Muscle layer of duodenum (tissue), 2 donors: ENCODE measurements at regions not wholly inside any gene's neighbourhood (a gene's known extent, or its start where the extent isn't known, plus 50 kb on each side); places are given as distances from the start of the nearest gene placed in this dataset.
"Not testable (repeated sequence)": the region's sequence is repeated elsewhere in the genome, so short reads cannot be mapped to it uniquely, and the experiment has no call there.

Experiments used
- H3K27ac ChIP-seq: one replicate; pipeline ENCODE4 v1.7.0; 2013; ENCODE audit warnings: mild to moderate bottlenecking, low read length
- H3K27me3 ChIP-seq: one replicate; pipeline ENCODE4 v1.7.0; 2013; ENCODE audit warnings: low read depth, mild to moderate bottlenecking, control low read depth, low read length
- H3K36me3 ChIP-seq, 2 donors: one replicate each; pipeline ENCODE4 v1.7.0; 2013; ENCODE audit warnings: low read length in 2 of 2, control low read depth in 1 of 2, mild to moderate bottlenecking in 1 of 2; ENCODE audit not compliant: insufficient read depth in 2 of 2, control insufficient read depth in 1 of 2
- H3K4me1 ChIP-seq, 2 donors: one replicate each; pipeline ENCODE4 v1.7.0; 2013; ENCODE audit warnings: low read length in 2 of 2, mild to moderate bottlenecking in 2 of 2, control low read depth in 1 of 2, moderate library complexity in 1 of 2; ENCODE audit not compliant: insufficient read depth in 2 of 2, control insufficient read depth in 1 of 2
- H3K4me3 ChIP-seq, 2 donors: one replicate each; pipeline ENCODE4 v1.7.0; 2013; ENCODE audit warnings: low read length in 2 of 2, low read depth in 1 of 2, mild to moderate bottlenecking in 1 of 2
- H3K9me3 ChIP-seq, 2 donors: one replicate each; pipeline ENCODE4 v1.7.0; 2013; ENCODE audit warnings: low read length in 2 of 2, control low read depth in 1 of 2, mild to moderate bottlenecking in 1 of 2; ENCODE audit not compliant: control insufficient read depth in 1 of 2
- donor health status: healthy.

GRCh38 chr4:81668328-81668727 lies 196.6 kb upstream of the RASGEF1B start:
- not testable (repeated sequence) for H3K36me3 ChIP-seq, H3K4me1 ChIP-seq, H3K9me3 ChIP-seq, H3K27me3 ChIP-seq, H3K27ac ChIP-seq, H3K4me3 ChIP-seq

- no peak overlapping the region for H3K27ac ChIP-seq
- H3K9me3 ChIP-seq, result no peaks in the 10 kb centered on the region
Measured at GRCh38 chr4:81667539-81667938, 195.8 kb upstream of the RASGEF1B start.

DNA sequence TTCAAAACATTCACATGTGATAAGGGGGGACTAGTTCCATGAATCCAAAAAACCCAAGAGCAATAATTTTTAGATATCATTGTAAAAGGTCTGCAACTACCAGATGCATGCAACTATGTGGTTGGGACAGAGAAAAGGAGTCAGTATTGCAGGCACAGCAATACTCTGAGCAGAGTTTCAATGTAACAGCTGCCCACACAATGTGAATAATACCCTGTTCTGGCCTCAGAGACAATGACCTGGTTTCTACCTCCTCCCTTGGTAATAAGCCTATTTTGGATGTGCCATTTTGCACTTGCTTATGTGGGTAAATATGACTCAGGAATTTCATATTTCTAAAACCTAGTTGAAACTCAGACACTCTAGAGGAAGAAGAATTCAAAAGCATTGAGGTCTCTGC lies 194.8 kb upstream of the RASGEF1B start:
- Histone ChIP-seq H3K27me3 (no peaks in the 10 kb centered on the region), H3K27ac (no peak overlapping the region), H3K4me3 (no peak overlapping the region), H3K9me3 (no peaks in the 10 kb centered on the region), H3K4me1 (no peaks in the 10 kb centered on the region), H3K36me3 (no peaks in the 10 kb centered on the region)

More at GRCh38 chr4:81667539-81667938, 195.8 kb upstream of the RASGEF1B start:
- no peaks in the 10 kb centered on the region for H3K4me1 ChIP-seq
- H3K36me3 ChIP-seq, result no peaks in the 10 kb centered on the region
- no peak overlapping the region for H3K4me3 ChIP-seq
- H3K27me3 ChIP-seq, result no peaks in the 10 kb centered on the region

DNA sequence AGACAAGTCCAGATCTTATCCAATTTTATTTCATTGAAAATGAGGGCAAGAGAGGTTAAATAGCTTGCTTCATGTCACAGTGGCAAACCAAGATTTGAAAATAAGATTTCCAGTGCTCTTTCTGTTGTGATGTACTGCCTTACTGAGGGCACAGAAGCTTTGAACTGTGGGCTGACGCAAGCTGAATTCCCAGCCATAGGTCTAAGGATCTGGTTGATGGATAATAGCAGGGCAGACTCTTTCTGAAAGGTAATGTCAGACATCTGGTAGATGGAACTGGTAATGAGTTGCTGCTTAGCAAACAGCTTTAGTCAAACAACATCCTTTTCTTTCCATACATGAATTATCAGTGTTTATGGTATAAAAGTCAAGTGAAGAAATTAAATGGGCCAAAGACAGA lies 193.9 kb upstream of the RASGEF1B start:
- H3K4me1 ChIP-seq, result no peaks in the 10 kb centered on the region
- H3K27me3 ChIP-seq, result no peaks in the 10 kb centered on the region
- no peak overlapping the region for H3K4me3 ChIP-seq
- no peak overlapping the region for H3K27ac ChIP-seq
- no peaks in the 10 kb centered on the region for H3K9me3 ChIP-seq
- no peaks in the 10 kb centered on the region for H3K36me3 ChIP-seq

DNA sequence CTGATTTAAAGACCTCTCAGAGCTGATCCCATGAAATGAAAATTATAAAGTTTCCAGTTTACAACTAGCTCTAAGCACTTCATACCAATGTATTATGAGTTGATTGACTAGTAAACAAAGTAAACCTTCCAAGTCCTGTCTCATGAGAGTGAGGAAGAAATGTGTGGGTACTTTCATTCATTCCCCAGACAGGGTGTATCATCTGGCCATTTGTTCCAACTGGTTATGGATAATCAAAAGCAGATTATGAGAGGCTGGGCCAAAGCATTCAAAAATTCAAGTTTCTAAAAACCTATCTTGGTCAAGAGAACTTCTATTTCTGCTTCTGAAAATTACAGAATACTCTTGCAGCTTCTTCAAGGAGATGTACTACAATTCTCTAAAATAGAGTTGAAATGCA lies 193.3 kb upstream of the RASGEF1B start:
- no peaks in the 10 kb centered on the region for H3K4me1 ChIP-seq
- no peaks in the 10 kb centered on the region for H3K36me3 ChIP-seq
- H3K27me3 ChIP-seq, result no peaks in the 10 kb centered on the region
- H3K4me3 ChIP-seq, result no peak overlapping the region
- no peaks in the 10 kb centered on the region for H3K9me3 ChIP-seq
- H3K27ac ChIP-seq, result no peak overlapping the region

GRCh38 chr4:81664079-81664478 lies 192.4 kb upstream of the RASGEF1B start:
- no peaks in the 10 kb centered on the region for H3K36me3 ChIP-seq
- no peak overlapping the region for H3K4me3 ChIP-seq
- H3K4me1 ChIP-seq, result no peaks in the 10 kb centered on the region
- H3K9me3 ChIP-seq, result no peaks in the 10 kb centered on the region
- no peaks in the 10 kb centered on the region for H3K27me3 ChIP-seq
- no peak overlapping the region for H3K27ac ChIP-seq

- H3K27ac ChIP-seq, result no peak overlapping the region
- no peaks in the 10 kb centered on the region for H3K27me3 ChIP-seq
- no peaks in the 10 kb centered on the region for H3K9me3 ChIP-seq
- no peaks in the 10 kb centered on the region for H3K4me1 ChIP-seq
- no peaks in the 10 kb centered on the region for H3K36me3 ChIP-seq
- no peak overlapping the region for H3K4me3 ChIP-seq
Measured at GRCh38 chr4:81663368-81663767, 191.7 kb upstream of the RASGEF1B start.

DNA sequence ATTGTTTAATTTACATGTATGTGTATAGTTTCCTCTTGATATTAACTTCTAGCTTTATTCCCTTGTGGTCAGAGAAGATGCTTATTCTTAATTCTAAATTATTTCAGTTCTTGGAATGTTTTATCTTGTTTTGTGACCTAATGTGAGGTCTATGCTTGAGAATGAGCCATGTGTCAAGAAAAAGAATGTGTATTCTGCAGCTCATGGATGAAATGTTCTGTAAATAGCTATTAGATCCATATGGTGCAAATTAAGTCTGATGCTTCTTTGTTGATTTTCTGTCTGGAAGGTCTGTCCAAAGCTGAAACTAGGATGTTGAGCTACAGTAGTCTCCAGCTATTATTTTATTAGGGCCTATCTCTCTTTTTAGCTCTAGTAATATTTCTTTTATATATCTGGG lies 187.3 kb upstream of the RASGEF1B start:
- Histone ChIP-seq H3K9me3 (no peaks in the 10 kb centered on the region), H3K27me3 (no peaks in the 10 kb centered on the region), H3K4me3 (no peak overlapping the region), H3K27ac (no peak overlapping the region), H3K4me1 (no peaks in the 10 kb centered on the region), H3K36me3 (no peaks in the 10 kb centered on the region)

DNA sequence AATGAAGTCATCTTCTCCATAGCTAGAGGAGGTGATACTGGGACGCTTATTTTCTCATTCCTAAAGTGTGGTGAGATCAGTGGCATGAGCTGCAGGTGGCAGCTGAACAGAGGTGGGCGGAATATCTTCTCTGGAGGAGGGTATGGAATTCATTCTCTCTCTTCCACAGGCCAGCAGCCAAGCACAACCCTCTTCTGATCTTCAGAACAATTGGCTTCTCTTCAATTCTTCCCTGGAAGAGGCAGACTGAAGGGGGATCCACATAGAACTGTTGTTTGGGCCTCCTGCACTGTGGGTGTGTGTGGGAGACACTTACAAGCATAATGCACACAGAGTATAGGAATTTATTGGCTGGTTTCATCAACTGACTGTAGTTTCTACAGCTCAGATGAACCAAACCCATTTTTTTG lies 180.4 kb upstream of the RASGEF1B start:
- no peaks in the 10 kb centered on the region for H3K36me3 ChIP-seq
- H3K9me3 ChIP-seq, result no peaks in the 10 kb centered on the region
- no peak overlapping the region for H3K27ac ChIP-seq
- no peak overlapping the region for H3K4me3 ChIP-seq
- H3K4me1 ChIP-seq, result no peaks in the 10 kb centered on the region
- H3K27me3 ChIP-seq, result no peaks in the 10 kb centered on the region

DNA sequence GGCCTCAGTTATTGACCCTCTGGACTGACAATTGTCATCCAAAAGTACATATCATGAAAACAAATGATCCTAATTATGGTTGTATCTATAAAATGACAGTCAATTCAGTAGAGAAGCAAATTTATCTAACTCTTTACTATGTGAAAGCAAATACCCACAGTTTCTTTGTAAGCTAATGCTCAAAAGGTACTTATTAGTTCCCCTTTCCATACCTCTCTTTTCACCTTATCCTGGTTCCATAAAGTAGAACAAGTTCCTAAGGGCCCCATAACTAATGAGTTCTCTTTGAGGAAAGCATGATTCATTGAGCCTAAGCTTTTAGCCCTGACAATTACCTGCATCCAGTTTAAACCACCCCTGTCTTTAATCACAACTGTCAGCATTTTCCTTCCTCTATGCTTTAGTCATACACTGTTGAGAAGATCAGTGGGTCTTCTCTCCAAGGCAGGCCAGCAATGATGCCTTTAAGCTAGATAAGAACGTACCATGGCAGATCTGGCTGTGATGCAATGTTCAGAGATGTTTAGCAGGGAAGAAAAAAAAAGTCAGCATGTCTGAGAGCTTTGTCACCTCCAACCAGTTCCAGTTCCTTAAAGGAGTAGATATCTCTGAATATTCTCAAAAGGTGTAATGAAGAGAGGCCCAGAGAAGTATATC lies 179.7 kb upstream of the RASGEF1B start:
- Histone ChIP-seq H3K4me3 (no peak overlapping the region), H3K9me3 (no peaks in the 10 kb centered on the region), H3K36me3 (no peaks in the 10 kb centered on the region), H3K27ac (no peak overlapping the region), H3K27me3 (no peaks in the 10 kb centered on the region), H3K4me1 (no peaks in the 10 kb centered on the region)

GRCh38 chr4:81650606-81651242 lies 179.0 kb upstream of the RASGEF1B start:
- H3K4me1 ChIP-seq, result no peaks in the 10 kb centered on the region
- H3K36me3 ChIP-seq, result no peaks in the 10 kb centered on the region
- H3K27me3 ChIP-seq, result no peaks in the 10 kb centered on the region
- no peak overlapping the region for H3K27ac ChIP-seq
- no peaks in the 10 kb centered on the region for H3K9me3 ChIP-seq
- H3K4me3 ChIP-seq, result no peak overlapping the region
